BLaER1 (cell line): ENCODE measurements at regions not wholly inside any gene's neighbourhood (a gene's known extent, or its start where the extent isn't known, plus 50 kb on each side); places are given as distances from the start of the nearest gene placed in this dataset.
A peak's percentile ranks its signal among the peaks of the same experiment; 100 is the strongest.

ENCODE experiments used
- H3K27ac ChIP-seq: shearing (Covaris generic); formaldehyde crosslinking; 2 replicates; pipeline ENCODE4 v1.8.1; 2022
- H3K27me3 ChIP-seq: shearing (Covaris generic); formaldehyde crosslinking; 2 replicates; pipeline ENCODE4 v1.8.1; 2022
- H3K36me3 ChIP-seq: shearing (Covaris generic); formaldehyde crosslinking; 2 replicates; pipeline ENCODE4 v1.8.1; 2022
- H3K4me1 ChIP-seq: shearing (Covaris generic); formaldehyde crosslinking; 2 replicates; pipeline ENCODE4 v1.8.1; 2022
- H3K4me2 ChIP-seq: shearing (Covaris generic); formaldehyde crosslinking; 2 replicates; pipeline ENCODE4 v1.8.1; 2022
- H3K4me3 ChIP-seq: shearing (Covaris generic); formaldehyde crosslinking; 2 replicates; pipeline ENCODE4 v1.8.1; 2022
- H3K9ac ChIP-seq: shearing (Covaris generic); formaldehyde crosslinking; 2 replicates; pipeline ENCODE4 v1.8.1; 2022
- H3K9me3 ChIP-seq: shearing (Covaris generic); formaldehyde crosslinking; 2 replicates; pipeline ENCODE4 v1.8.1; 2022
- H4K20me1 ChIP-seq: shearing (Covaris generic); formaldehyde crosslinking; 2 replicates; pipeline ENCODE4 v1.8.1; 2022
- Cebpa-rat ChIP-seq: shearing (Covaris generic); IDR thresholded peaks from 2 replicates; pipeline ENCODE4 v1.8.1; 2022

DNA sequence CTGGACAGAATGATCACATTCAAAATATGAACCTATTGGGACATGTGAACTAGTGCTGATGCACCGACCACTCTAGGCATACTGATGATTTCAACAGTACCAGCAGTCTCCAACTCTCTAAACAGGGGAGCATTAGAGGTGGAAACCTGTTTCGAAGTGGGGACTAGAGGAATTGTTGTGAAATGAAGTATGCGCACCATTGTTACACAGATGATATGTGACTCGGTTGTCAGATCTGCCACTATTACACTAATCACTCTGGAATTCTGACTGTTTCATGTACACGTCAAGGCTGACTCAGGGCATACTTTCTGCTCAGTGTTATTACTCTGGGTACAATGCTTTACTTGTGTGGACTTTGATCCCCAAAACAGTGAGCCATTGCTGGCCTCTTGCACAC is 198.2 kb upstream of the UBE2E2 start:
- Histone ChIP-seq H3K27me3 (no peaks in the 10 kb centered on the region), H3K4me2 (no peak overlapping the region), H3K4me3 (no peak overlapping the region), H3K9ac (no peak overlapping the region), H3K4me1 (peaks cover 20% of the 10 kb centered on the region), H3K27ac (no peak overlapping the region), H3K9me3 (no peaks in the 10 kb centered on the region), H3K36me3 (no peaks in the 10 kb centered on the region), H4K20me1 (no peaks in the 10 kb centered on the region)
- TF ChIP-seq Cebpa-rat, result no peak

DNA sequence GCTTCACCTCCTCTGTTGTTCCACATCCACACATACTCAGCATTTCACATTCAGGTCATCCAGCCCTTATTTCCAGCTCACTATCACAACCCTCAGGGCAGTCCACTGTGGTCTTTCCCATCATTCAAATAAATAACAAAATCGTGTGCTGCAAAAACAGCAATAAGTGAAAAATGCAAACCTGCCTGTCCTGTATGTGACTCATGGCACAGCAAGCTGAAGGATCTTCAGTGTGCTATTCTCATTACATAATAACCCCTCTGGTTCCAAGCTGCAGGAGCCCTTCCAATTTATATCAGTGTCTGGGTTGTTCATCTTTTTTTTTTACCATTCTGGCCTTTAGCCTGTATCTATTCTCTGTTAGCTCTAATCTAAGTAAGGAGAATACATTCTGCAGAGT is 185.3 kb upstream of the UBE2E2 start:
- H3K36me3 ChIP-seq, result no peaks in the 10 kb centered on the region
- no peaks in the 10 kb centered on the region for H3K9me3 ChIP-seq
- H3K4me2 ChIP-seq, result no peak overlapping the region
- H3K9ac ChIP-seq, result no peak overlapping the region
- no peaks in the 10 kb centered on the region for H3K4me1 ChIP-seq
- TF ChIP-seq Cebpa-rat, result no peak
- H3K27ac ChIP-seq, result no peak overlapping the region
- H3K4me3 ChIP-seq, result no peak overlapping the region
- no peaks in the 10 kb centered on the region for H4K20me1 ChIP-seq
- no peaks in the 10 kb centered on the region for H3K27me3 ChIP-seq

DNA sequence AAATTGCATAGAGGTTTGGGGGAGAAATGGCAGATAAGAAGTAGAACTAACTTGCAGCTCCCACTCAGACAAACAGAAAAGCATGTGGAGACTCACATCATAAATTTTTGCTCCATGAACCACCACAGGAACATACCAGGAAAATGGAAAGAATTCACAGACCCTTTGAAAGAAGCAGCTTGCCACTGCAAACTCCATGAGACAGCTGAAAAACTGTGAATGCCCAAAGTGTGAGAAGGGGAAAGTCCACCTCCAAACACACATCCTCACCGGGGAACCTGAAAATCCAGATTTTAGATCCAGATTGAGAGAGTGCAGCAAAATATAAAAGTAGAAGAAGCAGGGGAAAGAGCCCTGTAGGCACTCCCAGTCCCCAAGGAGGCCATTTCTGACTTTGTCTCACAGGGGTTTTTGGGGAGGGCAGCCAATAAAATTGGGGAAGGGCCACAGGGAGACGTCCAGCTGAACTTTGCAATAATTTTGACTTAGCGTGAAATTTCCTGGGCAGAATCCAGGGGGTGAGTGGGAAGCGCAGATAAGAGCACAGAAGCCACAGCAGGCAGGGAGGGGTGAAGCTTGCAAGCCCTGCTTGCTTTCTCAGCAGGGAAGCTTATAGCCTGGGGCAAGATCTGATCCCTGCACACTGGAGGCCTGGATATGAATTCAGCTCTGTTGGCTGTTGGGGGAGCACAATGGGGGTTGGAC is 183.4 kb upstream of the UBE2E2 start:
- no peak for TF ChIP-seq Cebpa-rat
- H3K4me1 ChIP-seq, result no peaks in the 10 kb centered on the region
- H3K9ac ChIP-seq, result no peak overlapping the region

DNA sequence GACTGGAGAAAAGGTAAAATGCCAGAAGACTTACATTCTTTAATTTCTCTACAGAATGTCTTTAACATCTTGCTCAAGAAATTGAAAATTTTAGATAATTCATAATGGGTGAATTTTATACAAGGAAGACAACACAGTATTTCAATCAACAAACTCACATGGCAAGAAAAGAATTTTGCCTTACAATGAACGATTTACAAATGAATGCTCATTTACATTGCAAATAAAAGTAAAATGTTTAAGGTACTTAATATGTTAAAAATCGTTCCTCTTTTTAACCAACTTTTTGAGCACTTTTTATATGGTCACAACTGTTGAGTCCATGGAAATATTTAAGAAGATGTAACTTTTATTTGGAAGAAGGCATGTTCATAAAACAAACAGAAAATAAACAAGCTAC is 174.8 kb upstream of the UBE2E2 start:
- Histone ChIP-seq H3K9me3 (0 out of 2 replicates have a peak, but pooled peaks cover 10% of the 10 kb centered on the region), H3K4me3 (no peak overlapping the region), H3K9ac (no peak overlapping the region), H3K27ac (no peak overlapping the region), H3K27me3 (no peaks in the 10 kb centered on the region), H4K20me1 (no peaks in the 10 kb centered on the region), H3K4me2 (no peak overlapping the region), H3K4me1 (no peaks in the 10 kb centered on the region), H3K36me3 (no peaks in the 10 kb centered on the region)
- TF ChIP-seq Cebpa-rat, result no peak

More for the DNA sequence above, 183.4 kb upstream of the UBE2E2 start:
- Histone ChIP-seq H3K27ac (no peak overlapping the region), H3K4me3 (no peak overlapping the region), H3K27me3 (no peaks in the 10 kb centered on the region), H3K4me2 (no peak overlapping the region), H3K36me3 (no peaks in the 10 kb centered on the region), H3K9me3 (0 out of 2 replicates have a peak, but pooled peaks cover 4% of the 10 kb centered on the region), H4K20me1 (no peaks in the 10 kb centered on the region)

DNA sequence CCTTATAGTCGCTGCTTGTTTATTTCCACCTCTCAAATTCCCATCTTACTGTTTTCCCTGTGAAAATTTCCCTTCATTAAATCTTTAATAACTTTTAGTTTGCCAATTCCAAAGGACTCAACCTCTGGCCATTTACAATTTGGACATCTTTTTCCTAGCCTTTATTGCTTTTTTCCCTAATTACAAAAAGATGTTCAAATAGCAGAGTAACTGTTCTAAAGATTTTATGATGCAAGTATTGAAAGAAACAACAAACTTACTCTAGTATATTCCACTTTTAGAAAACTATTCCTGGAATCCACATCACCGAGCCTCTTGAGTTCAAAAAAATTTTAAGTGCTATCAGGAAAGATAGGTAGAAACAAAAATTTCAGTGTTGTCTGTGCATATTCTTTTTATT is 174.1 kb upstream of the UBE2E2 start:
- H3K36me3 ChIP-seq, result no peaks in the 10 kb centered on the region
- no peaks in the 10 kb centered on the region for H3K4me1 ChIP-seq
- H3K4me3 ChIP-seq, result no peak overlapping the region
- H3K27me3 ChIP-seq, result no peaks in the 10 kb centered on the region
- no peak overlapping the region for H3K4me2 ChIP-seq
- H4K20me1 ChIP-seq, result no peaks in the 10 kb centered on the region
- TF ChIP-seq Cebpa-rat, result no peak
- no peak overlapping the region for H3K9ac ChIP-seq
- 0 out of 2 replicates have a peak, but pooled peaks cover 10% of the 10 kb centered on the region for H3K9me3 ChIP-seq
- no peak overlapping the region for H3K27ac ChIP-seq

DNA sequence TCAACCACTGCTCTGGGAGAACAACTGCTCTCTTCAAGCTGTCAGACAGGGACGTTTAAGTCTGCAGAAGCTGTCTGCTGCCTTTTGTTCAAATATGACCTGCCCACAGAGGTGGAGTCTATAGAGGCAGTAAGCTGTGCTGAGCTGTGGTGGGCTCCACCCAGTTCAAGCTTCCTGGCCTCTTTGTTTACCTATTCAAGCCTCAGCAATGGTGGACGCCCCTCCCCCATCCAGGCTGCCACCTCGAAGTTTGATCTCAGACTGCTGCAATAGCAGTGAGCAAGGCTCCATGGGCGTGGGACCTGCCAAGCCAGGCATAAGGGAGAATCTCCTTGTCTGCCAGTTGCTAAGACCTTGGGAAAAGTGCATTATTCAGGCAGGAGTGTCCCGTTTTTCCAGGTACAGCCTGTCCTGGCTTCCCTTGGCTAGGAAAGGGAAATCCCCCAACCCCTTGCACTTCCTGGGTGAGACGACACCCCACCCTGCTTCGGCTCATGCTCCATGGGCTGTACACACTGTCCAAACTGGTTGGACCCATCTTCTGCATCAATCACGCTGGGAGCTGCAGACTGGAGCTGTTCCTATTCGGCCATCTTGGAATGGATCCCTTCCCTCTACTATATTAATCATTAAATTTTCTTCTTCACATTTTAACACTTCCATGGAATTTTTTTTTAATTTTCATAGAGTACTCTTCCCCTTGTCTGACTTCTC is 167.0 kb upstream of the UBE2E2 start:
- Histone ChIP-seq H3K4me1 (peaks cover 15% of the 10 kb centered on the region), H4K20me1 (no peaks in the 10 kb centered on the region), H3K36me3 (no peaks in the 10 kb centered on the region), H3K27ac (no peak overlapping the region), H3K9ac (no peak overlapping the region), H3K4me2 (peak overlapping the region; percentile 29; the same call in 1 of the 2 replicates), H3K9me3 (0 out of 2 replicates have a peak, but pooled peaks cover 6% of the 10 kb centered on the region), H3K4me3 (no peak overlapping the region), H3K27me3 (no peaks in the 10 kb centered on the region)
- no peak for TF ChIP-seq Cebpa-rat

DNA sequence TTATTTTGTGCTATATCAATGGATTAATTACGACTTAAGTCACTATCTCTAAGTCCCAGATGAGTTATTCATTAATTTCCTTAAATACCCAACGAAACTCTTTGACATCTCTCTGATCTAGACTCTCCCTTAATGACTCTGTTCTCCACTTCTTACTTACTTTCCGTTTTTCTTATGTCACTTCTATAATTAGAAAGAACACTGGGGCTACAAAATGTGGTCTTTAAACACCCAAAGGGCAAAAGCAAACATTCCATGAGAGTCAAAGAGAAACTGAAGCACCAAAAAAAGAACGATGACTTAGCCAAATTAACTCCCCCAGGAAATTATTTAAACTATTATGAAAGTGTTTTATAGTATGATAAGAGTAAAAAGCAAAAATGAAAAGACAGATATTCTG is 166.4 kb upstream of the UBE2E2 start:
- Histone ChIP-seq H3K4me3 (no peak overlapping the region), H3K27me3 (no peaks in the 10 kb centered on the region), H4K20me1 (no peaks in the 10 kb centered on the region), H3K4me2 (peak overlapping the region; percentile 27), H3K9ac (no peak overlapping the region), H3K9me3 (no peaks in the 10 kb centered on the region), H3K27ac (no peak overlapping the region), H3K4me1 (peaks cover 15% of the 10 kb centered on the region), H3K36me3 (no peaks in the 10 kb centered on the region)
- TF ChIP-seq Cebpa-rat, result no peak

DNA sequence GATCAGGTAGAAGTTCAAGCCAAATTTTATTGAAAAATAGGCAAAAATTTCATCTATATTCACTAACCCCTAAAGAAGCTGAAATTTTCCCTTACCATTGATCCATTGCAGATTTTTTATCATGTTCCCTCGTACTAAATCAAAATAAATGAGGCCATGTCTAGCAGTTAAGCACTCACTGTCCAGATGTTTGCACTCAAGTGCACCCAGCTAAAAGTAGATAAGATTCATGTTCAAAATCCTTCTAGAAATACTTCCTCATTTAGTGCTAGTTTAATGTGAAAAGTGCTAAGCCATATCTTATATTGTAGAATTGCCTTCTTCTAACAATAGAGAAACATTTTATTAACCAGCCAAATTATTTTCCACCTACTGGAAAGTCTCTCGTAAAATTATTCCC is 164.7 kb upstream of the UBE2E2 start:
- H3K36me3 ChIP-seq, result no peaks in the 10 kb centered on the region
- H3K4me2 ChIP-seq, result no peak overlapping the region
- TF ChIP-seq Cebpa-rat, result no peak
- peaks cover 15% of the 10 kb centered on the region for H3K4me1 ChIP-seq
- no peak overlapping the region for H3K9ac ChIP-seq
- no peaks in the 10 kb centered on the region for H4K20me1 ChIP-seq
- H3K4me3 ChIP-seq, result no peak overlapping the region
- no peak overlapping the region for H3K27ac ChIP-seq
- H3K9me3 ChIP-seq, result no peaks in the 10 kb centered on the region
- no peaks in the 10 kb centered on the region for H3K27me3 ChIP-seq

DNA sequence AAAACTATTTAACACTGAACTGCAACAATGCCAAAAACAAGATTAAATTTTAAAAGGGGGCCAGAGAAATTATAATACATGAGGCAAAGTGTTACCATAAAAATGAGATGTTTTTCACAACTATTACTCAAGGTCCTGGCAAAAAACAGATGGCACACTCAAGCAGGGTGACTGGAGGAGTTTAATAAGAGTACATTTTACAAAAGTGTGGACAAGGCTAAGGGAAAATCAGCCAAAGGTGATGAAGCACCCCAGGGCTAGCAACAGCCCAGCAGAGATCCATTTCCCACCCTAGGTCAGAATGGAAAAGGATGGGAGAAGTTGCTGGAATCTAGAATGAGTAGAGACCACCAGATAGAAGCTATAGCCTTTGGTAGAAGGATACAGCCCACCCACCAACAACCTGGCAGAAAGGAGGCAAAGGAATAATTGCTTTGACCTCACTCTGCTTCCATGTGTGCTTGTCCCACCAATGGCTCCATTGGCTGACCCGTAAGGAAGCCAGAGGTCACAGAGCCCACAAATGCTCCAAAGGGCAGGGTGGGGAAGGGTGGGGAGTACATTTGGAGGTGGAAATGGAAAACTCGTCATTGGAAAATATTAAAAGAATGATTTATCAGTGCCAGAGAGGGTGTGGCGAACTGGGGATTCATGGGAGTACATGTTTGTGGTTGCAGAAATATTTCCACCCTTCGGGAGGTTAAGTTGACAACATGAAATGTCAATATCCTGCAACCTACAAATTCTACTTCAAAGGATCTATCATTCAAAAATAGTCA is 161.0 kb upstream of the UBE2E2 start:
- Histone ChIP-seq H3K27me3 (no peaks in the 10 kb centered on the region), H3K4me1 (peaks cover 3% of the 10 kb centered on the region), H3K9ac (no peak overlapping the region), H4K20me1 (no peaks in the 10 kb centered on the region), H3K4me2 (no peak overlapping the region), H3K27ac (no peak overlapping the region), H3K4me3 (no peak overlapping the region), H3K36me3 (no peaks in the 10 kb centered on the region), H3K9me3 (peaks cover 28% of the 10 kb centered on the region)
- no peak for TF ChIP-seq Cebpa-rat

DNA sequence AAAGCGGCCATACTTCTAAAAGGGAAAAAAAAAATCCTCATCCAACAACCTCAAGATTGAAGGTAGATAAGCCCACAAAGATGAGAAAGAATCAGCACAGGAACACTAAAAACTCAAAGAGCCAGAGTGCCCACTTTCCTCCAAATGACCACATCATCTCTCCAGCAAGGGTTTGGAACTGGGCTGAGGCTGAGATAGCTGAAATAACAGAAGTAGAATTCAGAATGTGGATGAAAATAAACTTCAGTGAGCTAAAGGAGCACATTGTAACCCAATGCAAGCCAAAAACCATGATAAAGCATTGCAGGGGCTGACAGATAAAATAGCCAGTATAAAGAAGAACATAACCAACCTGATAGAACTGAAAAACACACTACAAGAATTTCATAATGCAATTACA is 158.7 kb upstream of the UBE2E2 start:
- Histone ChIP-seq H3K4me2 (no peak overlapping the region), H3K9ac (no peak overlapping the region)
- TF ChIP-seq Cebpa-rat, result no peak

More for the DNA sequence above, 158.7 kb upstream of the UBE2E2 start:
- H4K20me1 ChIP-seq, result no peaks in the 10 kb centered on the region
- H3K27ac ChIP-seq, result no peak overlapping the region
- no peaks in the 10 kb centered on the region for H3K4me1 ChIP-seq
- H3K36me3 ChIP-seq, result no peaks in the 10 kb centered on the region
- H3K9me3 ChIP-seq, result peaks cover 32% of the 10 kb centered on the region
- H3K4me3 ChIP-seq, result no peak overlapping the region
- no peaks in the 10 kb centered on the region for H3K27me3 ChIP-seq
